SH-SY5Y (cell line): ENCODE measurements at regions not wholly inside any gene's neighbourhood (a gene's known extent, or its start where the extent isn't known, plus 50 kb on each side); places are given as distances from the start of the nearest gene placed in this dataset.

Experiments used
- GATA2 ChIP-seq: IDR thresholded peaks from 2 replicates; pipeline ENCODE4 v1.6.1; 2011; ENCODE audit warnings: mild to moderate bottlenecking, low read depth, low read length
- GATA3 ChIP-seq: IDR thresholded peaks from 2 replicates; pipeline ENCODE4 v1.6.1; 2011; ENCODE audit warnings: low read depth, mild to moderate bottlenecking, low read length, moderate library complexity

GRCh38 chr9:18017136-18017535 lies 438.3 kb downstream of the SH3GL2 start:
- TF ChIP-seq GATA3 (no peak), GATA2 (no peak)

GRCh38 chr9:18018221-18018620 lies 439.4 kb downstream of the SH3GL2 start:
- no peak for TF ChIP-seq GATA2
- no peak for TF ChIP-seq GATA3

GRCh38 chr9:18018661-18019060 lies 439.8 kb downstream of the SH3GL2 start:
- TF ChIP-seq GATA3, result no peak
- no peak for TF ChIP-seq GATA2

- TF ChIP-seq GATA3 (no peak), GATA2 (no peak)
Observed at GRCh38 chr9:18020121-18020745, 441.4 kb downstream of the SH3GL2 start.

GRCh38 chr9:18022642-18023041 lies 443.8 kb downstream of the SH3GL2 start:
- TF ChIP-seq GATA2, result no peak
- TF ChIP-seq GATA3, result no peak

GRCh38 chr9:18023332-18023731 lies 444.5 kb downstream of the SH3GL2 start:
- no peak for TF ChIP-seq GATA3
- no peak for TF ChIP-seq GATA2

GRCh38 chr9:18032636-18033035 lies 441.3 kb upstream of the ADAMTSL1 start:
- no peak for TF ChIP-seq GATA3

- TF ChIP-seq GATA3 (no peak), GATA2 (no peak)
Observed at GRCh38 chr9:18036422-18037187, 437.3 kb upstream of the ADAMTSL1 start.

GRCh38 chr9:18037981-18038380 lies 436.0 kb upstream of the ADAMTSL1 start:
- no peak for TF ChIP-seq GATA3
- TF ChIP-seq GATA2, result no peak

GRCh38 chr9:18040327-18040726 lies 433.6 kb upstream of the ADAMTSL1 start:
- no peak for TF ChIP-seq GATA2
- no peak for TF ChIP-seq GATA3

- TF ChIP-seq GATA3, result no peak
- TF ChIP-seq GATA2, result no peak
Observed at GRCh38 chr9:18043978-18044377, 430.0 kb upstream of the ADAMTSL1 start.

- TF ChIP-seq GATA2 (no peak), GATA3 (no peak)
Observed at GRCh38 chr9:18045326-18045725, 428.6 kb upstream of the ADAMTSL1 start.

GRCh38 chr9:18046068-18046467 lies 427.9 kb upstream of the ADAMTSL1 start:
- TF ChIP-seq GATA3, result no peak
- TF ChIP-seq GATA2, result no peak

- no peak for TF ChIP-seq GATA2
- TF ChIP-seq GATA3, result no peak
Observed at GRCh38 chr9:18051638-18052037, 422.3 kb upstream of the ADAMTSL1 start.

GRCh38 chr9:18052060-18052459 lies 421.9 kb upstream of the ADAMTSL1 start:
- TF ChIP-seq GATA3 (no peak), GATA2 (no peak)
